ENCODE measurements at regions not wholly inside any gene's neighbourhood (a gene's known extent, or its start where the extent isn't known, plus 50 kb on each side); places are given as distances from the start of the nearest gene placed in this dataset.

DNA sequence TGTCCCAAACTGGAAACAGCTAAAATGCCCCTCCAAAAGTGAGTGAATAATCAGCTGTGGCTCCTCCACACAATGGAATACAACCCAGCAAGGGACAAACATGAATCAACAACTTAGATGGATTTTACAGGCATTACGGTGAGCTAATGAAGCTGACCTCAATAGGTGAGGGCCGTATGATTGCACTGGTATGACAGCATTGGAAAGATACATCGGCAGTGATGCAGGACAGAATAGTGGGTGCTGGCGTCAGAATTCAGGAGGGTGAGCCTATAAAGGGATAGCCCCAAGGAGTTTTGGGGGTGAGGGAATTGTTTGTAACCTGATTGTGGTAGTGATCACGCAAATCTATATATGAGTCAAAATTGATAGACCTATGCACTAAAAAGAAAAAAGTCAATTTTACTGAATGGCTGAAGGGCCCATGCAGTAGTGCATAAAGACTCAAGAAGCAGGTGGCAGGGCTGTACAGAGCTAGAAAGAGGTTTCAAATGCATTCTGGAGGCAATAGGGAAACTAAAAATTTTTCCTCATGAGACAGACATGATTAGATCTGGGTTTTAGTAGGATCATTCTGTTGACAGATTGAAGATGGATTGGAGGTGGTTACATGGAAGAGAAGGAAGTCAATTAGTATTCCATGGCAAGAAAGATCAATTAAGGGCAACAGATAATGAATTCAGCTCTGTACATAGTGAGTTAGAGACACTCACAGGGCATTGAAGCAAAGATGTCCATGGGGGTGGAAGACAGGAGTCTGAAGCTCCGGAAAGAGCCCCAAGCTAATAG, 90.8 kb downstream of the IRS2 start:
- Mint-ChIP-seq H3K27ac (ENCODE audit: unreplicated experiment) (no peak overlapping the region), H3K4me1 (ENCODE audit: unreplicated experiment) (peaks cover 25% of the 10 kb centered on the region), H3K4me3 (ENCODE audit: unreplicated experiment) (no peak overlapping the region), H3K9me3 (ENCODE audit: unreplicated experiment) (no peaks in the 10 kb centered on the region), H3K36me3 (ENCODE audit: unreplicated experiment) (no peaks in the 10 kb centered on the region), H3K27me3 (ENCODE audit: unreplicated experiment) (no peaks in the 10 kb centered on the region)
- TF ChIP-seq CTCF (IDR thresholded peaks at IDR 0.05), result no peak
- no peak for DNase-seq (ENCODE audit: extremely low spot score, unreplicated experiment)

- no peaks in the 10 kb centered on the region for H3K27me3 Mint-ChIP-seq (ENCODE audit: unreplicated experiment)
- no peak for TF ChIP-seq CTCF (IDR thresholded peaks at IDR 0.05)
- peaks cover 18% of the 10 kb centered on the region for H3K4me1 Mint-ChIP-seq (ENCODE audit: unreplicated experiment)
Observed at GRCh38 chr13:109694972-109695371, 91.4 kb downstream of the IRS2 start.

GRCh38 chr13:109693213-109693612, 93.2 kb downstream of the IRS2 start:
- H3K27me3 Mint-ChIP-seq (ENCODE audit: unreplicated experiment), result no peaks in the 10 kb centered on the region
- no peak overlapping the region for H3K4me3 Mint-ChIP-seq (ENCODE audit: unreplicated experiment)
- H3K36me3 Mint-ChIP-seq (ENCODE audit: unreplicated experiment), result no peaks in the 10 kb centered on the region
- H3K9me3 Mint-ChIP-seq (ENCODE audit: unreplicated experiment), result no peaks in the 10 kb centered on the region
- H3K27ac Mint-ChIP-seq (ENCODE audit: unreplicated experiment), result no peak overlapping the region
- TF ChIP-seq CTCF (IDR thresholded peaks at IDR 0.05), result no peak
- peaks cover 6% of the 10 kb centered on the region for H3K4me1 Mint-ChIP-seq (ENCODE audit: unreplicated experiment)
- DNase-seq (ENCODE audit: extremely low spot score, unreplicated experiment), result no peak

More at GRCh38 chr13:109694972-109695371, 91.4 kb downstream of the IRS2 start:
- no peak for DNase-seq (ENCODE audit: extremely low spot score, unreplicated experiment)
- Mint-ChIP-seq H3K9me3 (ENCODE audit: unreplicated experiment) (no peaks in the 10 kb centered on the region), H3K36me3 (ENCODE audit: unreplicated experiment) (no peaks in the 10 kb centered on the region), H3K27ac (ENCODE audit: unreplicated experiment) (no peak overlapping the region), H3K4me3 (ENCODE audit: unreplicated experiment) (no peak overlapping the region)

GRCh38 chr13:109691689-109692088, 94.7 kb downstream of the IRS2 start:
- Mint-ChIP-seq H3K27ac (ENCODE audit: unreplicated experiment) (no peak overlapping the region), H3K4me3 (ENCODE audit: unreplicated experiment) (no peak overlapping the region), H3K36me3 (ENCODE audit: unreplicated experiment) (no peaks in the 10 kb centered on the region), H3K4me1 (ENCODE audit: unreplicated experiment) (no peaks in the 10 kb centered on the region), H3K9me3 (ENCODE audit: unreplicated experiment) (no peaks in the 10 kb centered on the region), H3K27me3 (ENCODE audit: unreplicated experiment) (no peaks in the 10 kb centered on the region)
- no peak for DNase-seq (ENCODE audit: extremely low spot score, unreplicated experiment)
- no peak for TF ChIP-seq CTCF (IDR thresholded peaks at IDR 0.05)

- no peak overlapping the region for H3K27ac Mint-ChIP-seq (ENCODE audit: unreplicated experiment)
- no peak overlapping the region for H3K4me3 Mint-ChIP-seq (ENCODE audit: unreplicated experiment)
Observed at GRCh38 chr13:109687559-109688448, 98.6 kb downstream of the IRS2 start.

More at GRCh38 chr13:109687559-109688448, 98.6 kb downstream of the IRS2 start:
- H3K9me3 Mint-ChIP-seq (ENCODE audit: unreplicated experiment), result no peaks in the 10 kb centered on the region
- TF ChIP-seq CTCF (IDR thresholded peaks at IDR 0.05), result no peak
- H3K4me1 Mint-ChIP-seq (ENCODE audit: unreplicated experiment), result peaks cover 10% of the 10 kb centered on the region
- no peak for DNase-seq (ENCODE audit: extremely low spot score, unreplicated experiment)
- H3K27me3 Mint-ChIP-seq (ENCODE audit: unreplicated experiment), result peaks cover 10% of the 10 kb centered on the region
- H3K36me3 Mint-ChIP-seq (ENCODE audit: unreplicated experiment), result no peaks in the 10 kb centered on the region
